ENCODE measurements at regions not wholly inside any gene's neighbourhood (a gene's known extent, or its start where the extent isn't known, plus 50 kb on each side); places are given as distances from the start of the nearest gene placed in this dataset.

- intact Hi-C loops (cut with micrococcal nuclease; ENCODE audit: unreplicated experiment): no loop called here
- Mint-ChIP-seq H3K4me3 (ENCODE audit: low read depth, unreplicated experiment) (no peak overlapping the region), H3K4me1 (ENCODE audit: low read depth, unreplicated experiment) (peaks cover 12% of the 10 kb centered on the region), H3K9me3 (ENCODE audit: low read depth, unreplicated experiment) (no peaks in the 10 kb centered on the region), H3K27ac (ENCODE audit: unreplicated experiment) (no peak overlapping the region), H3K36me3 (ENCODE audit: insufficient read depth, unreplicated experiment) (no peaks in the 10 kb centered on the region), H3K27me3 (ENCODE audit: unreplicated experiment) (no peaks in the 10 kb centered on the region)
- TF ChIP-seq CTCF (IDR thresholded peaks at IDR 0.05; ENCODE audit: unreplicated experiment): no peak
- DNase-seq: no peak
- no TSS peak for BruUV-seq (replicated peaks)
- CTCF ChIA-PET: no interaction called here
These were observed 274.6 kb upstream of the DPP10 start for GRCh38 chr2:114167799-114168198.

- Mint-ChIP-seq H3K4me3 (ENCODE audit: low read depth, unreplicated experiment) (no peak overlapping the region), H3K4me1 (ENCODE audit: low read depth, unreplicated experiment) (peaks cover 12% of the 10 kb centered on the region), H3K9me3 (ENCODE audit: low read depth, unreplicated experiment) (no peaks in the 10 kb centered on the region), H3K27ac (ENCODE audit: unreplicated experiment) (peak overlapping the region; percentile 27), H3K27me3 (ENCODE audit: unreplicated experiment) (no peaks in the 10 kb centered on the region), H3K36me3 (ENCODE audit: insufficient read depth, unreplicated experiment) (no peaks in the 10 kb centered on the region)
- no peak for TF ChIP-seq CTCF (IDR thresholded peaks at IDR 0.05; ENCODE audit: unreplicated experiment)
- intact Hi-C loops (cut with micrococcal nuclease; ENCODE audit: unreplicated experiment): no loop called here
- DNase-seq: no peak
- CTCF ChIA-PET: interaction anchor here (0.6 kb wide), 1 partner anchor 298 kb away, joined by 3 read pairs; no protein-coding TSS in a partner anchor
- no TSS peak for BruUV-seq (replicated peaks)
These were observed 272.4 kb upstream of the DPP10 start for GRCh38 chr2:114170070-114170469.

- H3K4me3 Mint-ChIP-seq (ENCODE audit: low read depth, unreplicated experiment): no peak overlapping the region
- no peak for DNase-seq
- CTCF ChIA-PET: interaction anchor here (0.6 kb wide), 1 partner anchor 13 kb away, joined by 4 read pairs; no protein-coding TSS in a partner anchor
- BruUV-seq (replicated peaks): no TSS peak
- no peak overlapping the region for H3K27ac Mint-ChIP-seq (ENCODE audit: unreplicated experiment)
- TF ChIP-seq CTCF (IDR thresholded peaks at IDR 0.05; ENCODE audit: unreplicated experiment): no peak
- no peaks in the 10 kb centered on the region for H3K9me3 Mint-ChIP-seq (ENCODE audit: low read depth, unreplicated experiment)
- no peaks in the 10 kb centered on the region for H3K27me3 Mint-ChIP-seq (ENCODE audit: unreplicated experiment)
- intact Hi-C loops (cut with micrococcal nuclease; ENCODE audit: unreplicated experiment): no loop called here
- peaks cover under 1% of the 10 kb centered on the region for H3K4me1 Mint-ChIP-seq (ENCODE audit: low read depth, unreplicated experiment)
- H3K36me3 Mint-ChIP-seq (ENCODE audit: insufficient read depth, unreplicated experiment): no peaks in the 10 kb centered on the region
These were observed 266.9 kb upstream of the DPP10 start for GRCh38 chr2:114175507-114175906.

- Mint-ChIP-seq H3K9me3 (ENCODE audit: low read depth, unreplicated experiment) (no peaks in the 10 kb centered on the region), H3K4me3 (ENCODE audit: low read depth, unreplicated experiment) (no peak overlapping the region), H3K27ac (ENCODE audit: unreplicated experiment) (no peak overlapping the region), H3K4me1 (ENCODE audit: low read depth, unreplicated experiment) (no peaks in the 10 kb centered on the region), H3K36me3 (ENCODE audit: insufficient read depth, unreplicated experiment) (no peaks in the 10 kb centered on the region), H3K27me3 (ENCODE audit: unreplicated experiment) (no peaks in the 10 kb centered on the region)
- CTCF ChIA-PET: no interaction called here
- no peak for TF ChIP-seq CTCF (IDR thresholded peaks at IDR 0.05; ENCODE audit: unreplicated experiment)
- DNase-seq: no peak
- no TSS peak for BruUV-seq (replicated peaks)
- intact Hi-C loops (cut with micrococcal nuclease; ENCODE audit: unreplicated experiment): no loop called here
These were observed 256.9 kb upstream of the DPP10 start for GRCh38 chr2:114185501-114185900.
